ENCODE measurements at regions not wholly inside any gene's neighbourhood (a gene's known extent, or its start where the extent isn't known, plus 50 kb on each side); places are given as distances from the start of the nearest gene placed in this dataset.

- Histone ChIP-seq H3K27me3 (ENCODE audit: control insufficient read depth in 1 of 2, insufficient read depth in 2 of 2, low read length in 2 of 2) (no peaks in the 10 kb centered on the region), H3K4me3 (ENCODE audit: low read depth in 1 of 2, low read length in 2 of 2) (no peak overlapping the region), H3K9me3 (ENCODE audit: control insufficient read depth in 1 of 2, low read length in 2 of 2) (no peaks in the 10 kb centered on the region), H3K27ac (ENCODE audit: low read depth, low read length) (no peak overlapping the region), H3K36me3 (ENCODE audit: control insufficient read depth in 1 of 2, insufficient read depth in 2 of 2, low read length in 2 of 2) (no peaks in the 10 kb centered on the region), H3K9ac (ENCODE audit: low read depth in 1 of 2, low read length in 2 of 2) (no peak overlapping the region), H3K4me1 (ENCODE audit: control insufficient read depth in 1 of 2, insufficient read depth in 2 of 2, low read length in 2 of 2) (no peaks in the 10 kb centered on the region)
Observed at GRCh38 chr15:94703596-94703995, 472.2 kb downstream of the MCTP2 start.

- Histone ChIP-seq H3K4me1 (ENCODE audit: control insufficient read depth in 1 of 2, insufficient read depth in 2 of 2, low read length in 2 of 2) (no peaks in the 10 kb centered on the region), H3K9me3 (ENCODE audit: control insufficient read depth in 1 of 2, low read length in 2 of 2) (no peaks in the 10 kb centered on the region), H3K4me3 (ENCODE audit: low read depth in 1 of 2, low read length in 2 of 2) (no peak overlapping the region), H3K27ac (ENCODE audit: low read depth, low read length) (no peak overlapping the region), H3K27me3 (ENCODE audit: control insufficient read depth in 1 of 2, insufficient read depth in 2 of 2, low read length in 2 of 2) (no peaks in the 10 kb centered on the region), H3K36me3 (ENCODE audit: control insufficient read depth in 1 of 2, insufficient read depth in 2 of 2, low read length in 2 of 2) (no peaks in the 10 kb centered on the region), H3K9ac (ENCODE audit: low read depth in 1 of 2, low read length in 2 of 2) (no peak overlapping the region)
Observed at GRCh38 chr15:94704421-94704820, 473.1 kb downstream of the MCTP2 start.

GRCh38 chr15:94704946-94705345, 473.6 kb downstream of the MCTP2 start:
- H3K4me3 ChIP-seq (ENCODE audit: low read depth in 1 of 2, low read length in 2 of 2): no peak overlapping the region
- H3K36me3 ChIP-seq (ENCODE audit: control insufficient read depth in 1 of 2, insufficient read depth in 2 of 2, low read length in 2 of 2): no peaks in the 10 kb centered on the region
- no peak overlapping the region for H3K9ac ChIP-seq (ENCODE audit: low read depth in 1 of 2, low read length in 2 of 2)
- no peaks in the 10 kb centered on the region for H3K9me3 ChIP-seq (ENCODE audit: control insufficient read depth in 1 of 2, low read length in 2 of 2)
- no peak overlapping the region for H3K27ac ChIP-seq (ENCODE audit: low read depth, low read length)
- no peaks in the 10 kb centered on the region for H3K27me3 ChIP-seq (ENCODE audit: control insufficient read depth in 1 of 2, insufficient read depth in 2 of 2, low read length in 2 of 2)
- H3K4me1 ChIP-seq (ENCODE audit: control insufficient read depth in 1 of 2, insufficient read depth in 2 of 2, low read length in 2 of 2): no peaks in the 10 kb centered on the region

DNA sequence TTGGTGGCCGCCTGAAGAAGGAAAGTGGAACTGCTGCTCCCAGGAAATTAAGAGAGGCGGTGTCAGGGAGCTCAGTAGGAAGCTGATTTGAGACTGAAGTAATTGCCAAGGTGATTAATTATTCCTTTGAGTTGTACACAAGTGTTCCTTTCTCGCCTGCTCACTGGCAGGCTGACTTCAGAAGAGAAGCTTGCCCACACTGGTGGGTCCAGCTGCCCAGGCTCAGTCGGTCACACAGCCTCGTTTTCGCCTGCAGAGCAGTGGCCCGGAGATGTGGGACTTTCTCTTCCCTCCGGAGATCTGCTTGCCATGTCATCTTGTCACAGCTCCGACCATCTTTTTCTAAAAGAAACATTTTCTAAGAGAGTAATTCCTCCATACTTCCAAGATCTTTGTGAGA, 478.0 kb downstream of the MCTP2 start:
- no peak overlapping the region for H3K27ac ChIP-seq (ENCODE audit: low read depth, low read length)
- no peaks in the 10 kb centered on the region for H3K27me3 ChIP-seq (ENCODE audit: control insufficient read depth in 1 of 2, insufficient read depth in 2 of 2, low read length in 2 of 2)
- no peak overlapping the region for H3K4me3 ChIP-seq (ENCODE audit: low read depth in 1 of 2, low read length in 2 of 2)
- H3K9ac ChIP-seq (ENCODE audit: low read depth in 1 of 2, low read length in 2 of 2): no peak overlapping the region
- H3K4me1 ChIP-seq (ENCODE audit: control insufficient read depth in 1 of 2, insufficient read depth in 2 of 2, low read length in 2 of 2): no peaks in the 10 kb centered on the region
- H3K9me3 ChIP-seq (ENCODE audit: control insufficient read depth in 1 of 2, low read length in 2 of 2): no peaks in the 10 kb centered on the region
- H3K36me3 ChIP-seq (ENCODE audit: control insufficient read depth in 1 of 2, insufficient read depth in 2 of 2, low read length in 2 of 2): no peaks in the 10 kb centered on the region

GRCh38 chr15:94722024-94722636, 490.8 kb downstream of the MCTP2 start:
- no peaks in the 10 kb centered on the region for H3K36me3 ChIP-seq (ENCODE audit: control insufficient read depth in 1 of 2, insufficient read depth in 2 of 2, low read length in 2 of 2)
- H3K9me3 ChIP-seq (ENCODE audit: control insufficient read depth in 1 of 2, low read length in 2 of 2): no peaks in the 10 kb centered on the region
- no peak overlapping the region for H3K4me3 ChIP-seq (ENCODE audit: low read depth in 1 of 2, low read length in 2 of 2)
- H3K4me1 ChIP-seq (ENCODE audit: control insufficient read depth in 1 of 2, insufficient read depth in 2 of 2, low read length in 2 of 2): no peaks in the 10 kb centered on the region
- H3K27ac ChIP-seq (ENCODE audit: low read depth, low read length): no peak overlapping the region
- H3K9ac ChIP-seq (ENCODE audit: low read depth in 1 of 2, low read length in 2 of 2): no peak overlapping the region
- no peaks in the 10 kb centered on the region for H3K27me3 ChIP-seq (ENCODE audit: control insufficient read depth in 1 of 2, insufficient read depth in 2 of 2, low read length in 2 of 2)

DNA sequence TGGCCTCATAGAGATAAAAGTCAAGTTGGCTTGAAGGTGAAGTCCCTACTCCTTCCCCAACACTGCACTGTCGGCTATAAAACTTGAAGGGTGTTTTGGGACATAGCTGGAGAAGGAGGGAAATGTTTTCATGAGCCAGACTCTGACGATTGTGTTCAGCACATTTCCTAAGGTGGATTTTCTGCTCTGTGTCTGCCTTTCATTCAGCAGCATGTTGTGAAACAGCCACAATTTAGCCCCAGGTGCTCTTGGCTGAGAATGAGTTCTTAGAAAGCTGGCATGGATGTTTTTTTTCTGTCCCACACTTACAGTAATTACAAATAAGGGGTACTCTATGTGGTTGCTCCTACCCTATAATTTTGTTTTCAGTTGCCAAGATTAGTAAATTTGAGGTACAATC, 492.4 kb downstream of the MCTP2 start:
- no peaks in the 10 kb centered on the region for H3K36me3 ChIP-seq (ENCODE audit: control insufficient read depth in 1 of 2, insufficient read depth in 2 of 2, low read length in 2 of 2)
- no peaks in the 10 kb centered on the region for H3K4me1 ChIP-seq (ENCODE audit: control insufficient read depth in 1 of 2, insufficient read depth in 2 of 2, low read length in 2 of 2)
- H3K27ac ChIP-seq (ENCODE audit: low read depth, low read length): no peak overlapping the region
- no peaks in the 10 kb centered on the region for H3K27me3 ChIP-seq (ENCODE audit: control insufficient read depth in 1 of 2, insufficient read depth in 2 of 2, low read length in 2 of 2)
- no peaks in the 10 kb centered on the region for H3K9me3 ChIP-seq (ENCODE audit: control insufficient read depth in 1 of 2, low read length in 2 of 2)
- no peak overlapping the region for H3K9ac ChIP-seq (ENCODE audit: low read depth in 1 of 2, low read length in 2 of 2)
- no peak overlapping the region for H3K4me3 ChIP-seq (ENCODE audit: low read depth in 1 of 2, low read length in 2 of 2)

DNA sequence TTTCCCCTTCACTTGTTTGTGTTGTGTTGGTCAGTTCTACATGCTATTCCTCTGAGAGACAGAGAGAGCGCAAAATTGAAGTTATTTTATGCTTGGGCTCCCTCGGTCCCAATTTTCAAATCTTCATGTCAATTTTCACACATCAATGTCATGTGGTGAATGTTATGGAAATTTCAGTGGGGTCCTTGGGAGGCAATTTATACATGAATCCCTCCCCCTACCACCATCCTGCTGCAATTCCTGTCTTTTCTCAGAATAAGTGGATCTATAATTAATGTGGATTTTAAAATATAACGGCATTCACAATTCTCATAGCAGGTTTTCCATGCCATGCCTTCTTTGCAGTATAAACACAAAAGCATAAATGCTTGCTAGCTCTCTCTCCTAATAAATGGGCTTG, 499.9 kb downstream of the MCTP2 start:
- Histone ChIP-seq H3K9ac (ENCODE audit: low read depth in 1 of 2, low read length in 2 of 2) (no peak overlapping the region), H3K36me3 (ENCODE audit: control insufficient read depth in 1 of 2, insufficient read depth in 2 of 2, low read length in 2 of 2) (no peaks in the 10 kb centered on the region), H3K4me1 (ENCODE audit: control insufficient read depth in 1 of 2, insufficient read depth in 2 of 2, low read length in 2 of 2) (no peaks in the 10 kb centered on the region), H3K9me3 (ENCODE audit: control insufficient read depth in 1 of 2, low read length in 2 of 2) (no peaks in the 10 kb centered on the region), H3K4me3 (ENCODE audit: low read depth in 1 of 2, low read length in 2 of 2) (no peak overlapping the region), H3K27me3 (ENCODE audit: control insufficient read depth in 1 of 2, insufficient read depth in 2 of 2, low read length in 2 of 2) (no peaks in the 10 kb centered on the region), H3K27ac (ENCODE audit: low read depth, low read length) (no peak overlapping the region)

DNA sequence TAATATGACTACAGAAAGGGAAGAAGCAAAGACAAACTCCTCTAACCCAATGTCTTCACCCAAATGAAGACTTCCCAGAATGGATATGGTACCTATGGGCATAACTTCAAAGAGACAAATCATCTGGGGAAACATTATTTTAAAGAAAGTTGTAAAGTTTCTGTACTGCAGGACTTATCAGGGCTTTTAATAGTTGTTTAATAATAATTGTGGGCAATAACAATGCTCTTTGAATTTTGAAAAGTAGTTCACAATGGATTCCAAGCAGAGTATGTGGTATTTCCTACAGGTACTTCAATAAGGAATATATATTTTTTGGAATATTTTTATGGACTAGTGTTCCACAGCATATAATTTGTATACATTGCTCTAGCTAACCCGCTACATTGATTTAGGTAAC, 503.1 kb downstream of the MCTP2 start:
- no peak overlapping the region for H3K9ac ChIP-seq (ENCODE audit: low read depth in 1 of 2, low read length in 2 of 2)

DNA sequence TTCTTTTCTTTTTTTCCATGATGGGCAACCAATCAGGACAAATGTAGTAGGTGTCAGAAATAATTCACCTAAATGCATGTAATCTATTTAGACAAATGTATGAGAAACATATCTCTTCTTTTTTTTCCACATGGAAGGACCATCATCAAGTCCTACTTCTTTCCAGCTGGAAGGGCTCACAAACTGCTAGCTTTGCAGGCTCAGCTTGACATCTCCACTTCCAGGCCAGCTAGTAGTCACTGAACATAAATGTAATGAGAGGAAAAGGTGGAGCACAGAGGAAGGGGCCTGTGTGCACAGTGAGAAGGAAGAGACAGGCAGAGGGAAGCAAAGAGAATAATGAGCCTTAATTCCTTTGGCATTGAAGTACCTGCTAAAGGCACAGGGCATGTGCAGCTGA, 504.9 kb downstream of the MCTP2 start:
- H3K4me3 ChIP-seq (ENCODE audit: low read depth in 1 of 2, low read length in 2 of 2): no peak overlapping the region
- H3K9ac ChIP-seq (ENCODE audit: low read depth in 1 of 2, low read length in 2 of 2): no peak overlapping the region
- no peaks in the 10 kb centered on the region for H3K4me1 ChIP-seq (ENCODE audit: control insufficient read depth in 1 of 2, insufficient read depth in 2 of 2, low read length in 2 of 2)
- H3K9me3 ChIP-seq (ENCODE audit: control insufficient read depth in 1 of 2, low read length in 2 of 2): no peaks in the 10 kb centered on the region
- no peaks in the 10 kb centered on the region for H3K27me3 ChIP-seq (ENCODE audit: control insufficient read depth in 1 of 2, insufficient read depth in 2 of 2, low read length in 2 of 2)
- H3K27ac ChIP-seq (ENCODE audit: low read depth, low read length): no peak overlapping the region
- H3K36me3 ChIP-seq (ENCODE audit: control insufficient read depth in 1 of 2, insufficient read depth in 2 of 2, low read length in 2 of 2): no peaks in the 10 kb centered on the region

More for the DNA sequence above, 503.1 kb downstream of the MCTP2 start:
- Histone ChIP-seq H3K4me3 (ENCODE audit: low read depth in 1 of 2, low read length in 2 of 2) (no peak overlapping the region), H3K27me3 (ENCODE audit: control insufficient read depth in 1 of 2, insufficient read depth in 2 of 2, low read length in 2 of 2) (no peaks in the 10 kb centered on the region), H3K27ac (ENCODE audit: low read depth, low read length) (no peak overlapping the region), H3K9me3 (ENCODE audit: control insufficient read depth in 1 of 2, low read length in 2 of 2) (no peaks in the 10 kb centered on the region), H3K4me1 (ENCODE audit: control insufficient read depth in 1 of 2, insufficient read depth in 2 of 2, low read length in 2 of 2) (no peaks in the 10 kb centered on the region), H3K36me3 (ENCODE audit: control insufficient read depth in 1 of 2, insufficient read depth in 2 of 2, low read length in 2 of 2) (no peaks in the 10 kb centered on the region)

- Histone ChIP-seq H3K4me1 (ENCODE audit: control insufficient read depth in 1 of 2, insufficient read depth in 2 of 2, low read length in 2 of 2) (no peaks in the 10 kb centered on the region), H3K9ac (ENCODE audit: low read depth in 1 of 2, low read length in 2 of 2) (no peak overlapping the region), H3K4me3 (ENCODE audit: low read depth in 1 of 2, low read length in 2 of 2) (no peak overlapping the region), H3K9me3 (ENCODE audit: control insufficient read depth in 1 of 2, low read length in 2 of 2) (no peaks in the 10 kb centered on the region), H3K27ac (ENCODE audit: low read depth, low read length) (no peak overlapping the region), H3K27me3 (ENCODE audit: control insufficient read depth in 1 of 2, insufficient read depth in 2 of 2, low read length in 2 of 2) (no peaks in the 10 kb centered on the region), H3K36me3 (ENCODE audit: control insufficient read depth in 1 of 2, insufficient read depth in 2 of 2, low read length in 2 of 2) (no peaks in the 10 kb centered on the region)
Observed at GRCh38 chr15:94739639-94740038, 508.3 kb downstream of the MCTP2 start.

DNA sequence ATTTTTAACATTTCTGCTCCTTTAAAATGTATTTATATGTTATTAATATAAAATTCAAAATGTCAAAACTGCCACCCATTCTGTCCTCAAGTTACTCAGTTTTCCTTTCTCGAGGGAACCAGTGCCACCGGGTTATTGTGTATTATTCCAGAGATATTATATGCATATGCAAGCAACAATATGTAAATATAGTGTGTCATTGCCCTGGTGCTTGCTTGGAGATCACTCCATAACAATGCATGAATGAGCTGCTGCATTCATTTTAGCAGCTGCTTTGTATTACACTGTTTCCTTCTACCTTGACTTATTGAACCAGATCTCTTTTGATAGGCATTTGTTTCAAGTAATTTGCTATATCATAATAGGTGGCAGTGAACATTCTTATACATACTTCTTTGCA, 509.1 kb downstream of the MCTP2 start:
- H3K27me3 ChIP-seq (ENCODE audit: control insufficient read depth in 1 of 2, insufficient read depth in 2 of 2, low read length in 2 of 2): no peaks in the 10 kb centered on the region
- H3K27ac ChIP-seq (ENCODE audit: low read depth, low read length): no peak overlapping the region
- no peaks in the 10 kb centered on the region for H3K36me3 ChIP-seq (ENCODE audit: control insufficient read depth in 1 of 2, insufficient read depth in 2 of 2, low read length in 2 of 2)

More for the DNA sequence above, 509.1 kb downstream of the MCTP2 start:
- H3K9ac ChIP-seq (ENCODE audit: low read depth in 1 of 2, low read length in 2 of 2): no peak overlapping the region
- H3K4me1 ChIP-seq (ENCODE audit: control insufficient read depth in 1 of 2, insufficient read depth in 2 of 2, low read length in 2 of 2): no peaks in the 10 kb centered on the region
- no peaks in the 10 kb centered on the region for H3K9me3 ChIP-seq (ENCODE audit: control insufficient read depth in 1 of 2, low read length in 2 of 2)
- no peak overlapping the region for H3K4me3 ChIP-seq (ENCODE audit: low read depth in 1 of 2, low read length in 2 of 2)

All from duodenal mucosa (tissue), 2 donors.